HG03135 (cell line): ENCODE measurements at regions not wholly inside any gene's neighbourhood (a gene's known extent, or its start where the extent isn't known, plus 50 kb on each side); places are given as distances from the start of the nearest gene placed in this dataset.
A peak's percentile ranks its signal among the peaks of the same experiment; 100 is the strongest.

Experiments used
- ATAC-seq: cut with Tn5 transposase; IDR thresholded peaks from one replicate; pipeline ENCODE4 v1.9.1; 2021; ENCODE audit warnings: mild to moderate bottlenecking, moderate library complexity; ENCODE audit not compliant: unreplicated experiment

- no peak for ATAC-seq
These were observed 475.4 kb downstream of the LMO4 start for GRCh38 chr1:87804128-87804527.

- no peak for ATAC-seq
These were observed 477.1 kb downstream of the LMO4 start for GRCh38 chr1:87805666-87806378.

GRCh38 chr1:87806379-87807094 is 477.9 kb downstream of the LMO4 start:
- ATAC-seq, result no peak

GRCh38 chr1:87810166-87810565 is 481.5 kb downstream of the LMO4 start:
- no peak for ATAC-seq

GRCh38 chr1:87812871-87813577 is 484.3 kb downstream of the LMO4 start:
- peak; percentile 80 for ATAC-seq

- no peak for ATAC-seq
These were observed 485.9 kb downstream of the LMO4 start for GRCh38 chr1:87814573-87814972.

- no peak for ATAC-seq
These were observed 488.0 kb downstream of the LMO4 start for GRCh38 chr1:87816646-87817045.

- no peak for ATAC-seq
These were observed 492.1 kb downstream of the LMO4 start for GRCh38 chr1:87820668-87821334.

- ATAC-seq, result no peak
These were observed 492.6 kb downstream of the LMO4 start for GRCh38 chr1:87821335-87821697.

GRCh38 chr1:87826681-87827251 is 498.1 kb downstream of the LMO4 start:
- peak; percentile 90 for ATAC-seq

GRCh38 chr1:87829360-87829759 is 500.7 kb downstream of the LMO4 start:
- ATAC-seq, result no peak

- ATAC-seq, result no peak
These were observed 501.8 kb downstream of the LMO4 start for GRCh38 chr1:87830432-87830978.

GRCh38 chr1:87833166-87833565 is 504.5 kb downstream of the LMO4 start:
- no peak for ATAC-seq

- no peak for ATAC-seq
These were observed 505.5 kb downstream of the LMO4 start for GRCh38 chr1:87834151-87834550.

GRCh38 chr1:87834941-87835340 is 506.3 kb downstream of the LMO4 start:
- no peak for ATAC-seq

GRCh38 chr1:87840767-87841166 is 512.1 kb downstream of the LMO4 start:
- ATAC-seq, result peak; percentile 98

GRCh38 chr1:87841332-87841731 is 512.7 kb downstream of the LMO4 start:
- no peak for ATAC-seq

- ATAC-seq, result no peak
These were observed 513.5 kb downstream of the LMO4 start for GRCh38 chr1:87842156-87842555.

- ATAC-seq, result no peak
These were observed 515.6 kb downstream of the LMO4 start for GRCh38 chr1:87844251-87844650.

- no peak for ATAC-seq
These were observed 522.8 kb downstream of the LMO4 start for GRCh38 chr1:87851490-87851889.
